Effector memory CD8-positive, alpha-beta T cell (primary cell): ENCODE measurements at regions not wholly inside any gene's neighbourhood (a gene's known extent, or its start where the extent isn't known, plus 50 kb on each side); places are given as distances from the start of the nearest gene placed in this dataset.

ENCODE experiments used
- ATAC-seq: fragments of 150-1000 bp; cut with Tn5 transposase; replicated peaks from 2 replicates; pipeline ENCODE4 v1.10.0; 2021; ENCODE audit warnings: mild to moderate bottlenecking, moderate library complexity
- DNase-seq, 3 experiments: peaks; one replicate each; pipeline ENCODE4 v3.0.0; 2021
- H3K27ac Mint-ChIP-seq, 2 donors: one replicate each; pipeline ENCODE4 v1.8.0; 2022; ENCODE audit warnings: mild to moderate bottlenecking in 2 of 2, mixed read lengths in 2 of 2, moderate library complexity in 2 of 2
- H3K27me3 Mint-ChIP-seq, 2 donors: one replicate each; pipeline ENCODE4 v1.8.0; 2022; ENCODE audit warnings: mixed read lengths in 2 of 2
- H3K36me3 Mint-ChIP-seq: one replicate; pipeline ENCODE4 v1.8.0; 2022; ENCODE audit warnings: mild to moderate bottlenecking, moderate library complexity, mixed read lengths; ENCODE audit not compliant: insufficient read depth
- H3K4me1 Mint-ChIP-seq, 2 donors: one replicate each; pipeline ENCODE4 v1.8.0; 2022; ENCODE audit warnings: low read depth in 2 of 2, mixed read lengths in 2 of 2
- H3K4me3 Mint-ChIP-seq, 2 donors: one replicate each; pipeline ENCODE4 v1.8.0; 2022; ENCODE audit warnings: mild to moderate bottlenecking in 2 of 2, mixed read lengths in 2 of 2, moderate library complexity in 2 of 2
- H3K9me3 Mint-ChIP-seq, 2 donors: one replicate each; pipeline ENCODE4 v1.8.0; 2022; ENCODE audit warnings: mixed read lengths in 2 of 2

- Mint-ChIP-seq H3K9me3 (peaks cover 0 to 2% of the 10 kb centered on the region in 2 donors), H3K4me1 (no peaks in the 10 kb centered on the region)
- no peak for ATAC-seq
Observed at GRCh38 chr16:86651823-86652222, 73.5 kb downstream of the FOXL1 start.

GRCh38 chr16:86653285-86654006 is 75.1 kb downstream of the FOXL1 start:
- Mint-ChIP-seq H3K4me3 (no peak overlapping the region), H3K27me3 (peaks cover 11 to 14% of the 10 kb centered on the region in 2 donors), H3K4me1 (no peaks in the 10 kb centered on the region), H3K9me3 (no peaks in the 10 kb centered on the region), H3K27ac (no peak overlapping the region), H3K36me3 (no peaks in the 10 kb centered on the region)
- ATAC-seq: no peak
- no peak for DNase-seq

More at GRCh38 chr16:86651823-86652222, 73.5 kb downstream of the FOXL1 start:
- no peaks in the 10 kb centered on the region for H3K36me3 Mint-ChIP-seq
- H3K27ac Mint-ChIP-seq: no peak overlapping the region
- H3K27me3 Mint-ChIP-seq: peaks cover 12 to 21% of the 10 kb centered on the region in 2 donors
- no peak overlapping the region for H3K4me3 Mint-ChIP-seq
- DNase-seq: no peak

GRCh38 chr16:86657972-86658371 is 79.6 kb downstream of the FOXL1 start:
- Mint-ChIP-seq H3K9me3 (peaks cover 5 to 9% of the 10 kb centered on the region in 2 donors), H3K4me3 (no peak overlapping the region), H3K27ac (no peak overlapping the region), H3K4me1 (no peaks in the 10 kb centered on the region), H3K27me3 (peaks cover 16 to 36% of the 10 kb centered on the region in 2 donors), H3K36me3 (no peaks in the 10 kb centered on the region)
- DNase-seq: no peak
- no peak for ATAC-seq

GRCh38 chr16:86660623-86661022 is 82.3 kb downstream of the FOXL1 start:
- Mint-ChIP-seq H3K27ac (no peak overlapping the region), H3K36me3 (no peaks in the 10 kb centered on the region), H3K27me3 (peaks cover 16 to 36% of the 10 kb centered on the region in 2 donors), H3K4me1 (peaks cover 13 to 16% of the 10 kb centered on the region in 2 donors), H3K9me3 (peaks cover 5 to 9% of the 10 kb centered on the region in 2 donors), H3K4me3 (no peak overlapping the region)
- ATAC-seq (no peak), DNase-seq (no peak)

- Mint-ChIP-seq H3K27ac (no peak overlapping the region), H3K4me1 (peaks cover 13 to 16% of the 10 kb centered on the region in 2 donors), H3K9me3 (peaks cover 5 to 9% of the 10 kb centered on the region in 2 donors), H3K4me3 (no peak overlapping the region), H3K27me3 (peaks cover 16 to 36% of the 10 kb centered on the region in 2 donors), H3K36me3 (no peaks in the 10 kb centered on the region)
- ATAC-seq: no peak
- no peak for DNase-seq
Observed at GRCh38 chr16:86661706-86662105, 83.4 kb downstream of the FOXL1 start.

GRCh38 chr16:86662195-86662594 is 83.8 kb downstream of the FOXL1 start:
- Mint-ChIP-seq H3K27ac (no peak overlapping the region), H3K36me3 (no peaks in the 10 kb centered on the region), H3K4me1 (peaks cover 13 to 16% of the 10 kb centered on the region in 2 donors), H3K4me3 (no peak overlapping the region), H3K9me3 (peaks cover 5 to 9% of the 10 kb centered on the region in 2 donors), H3K27me3 (peaks cover 16 to 36% of the 10 kb centered on the region in 2 donors)
- ATAC-seq: no peak
- DNase-seq: no peak

- DNase-seq (no peak), ATAC-seq (no peak)
- Mint-ChIP-seq H3K27ac (no peak overlapping the region), H3K36me3 (no peaks in the 10 kb centered on the region), H3K9me3 (peaks cover 5 to 9% of the 10 kb centered on the region in 2 donors), H3K4me3 (no peak overlapping the region), H3K4me1 (peaks cover 13 to 16% of the 10 kb centered on the region in 2 donors), H3K27me3 (peaks cover 16 to 36% of the 10 kb centered on the region in 2 donors)
Observed at GRCh38 chr16:86662740-86663139, 84.4 kb downstream of the FOXL1 start.

GRCh38 chr16:86663685-86664521 is 85.6 kb downstream of the FOXL1 start:
- Mint-ChIP-seq H3K9me3 (peaks cover 5 to 9% of the 10 kb centered on the region in 2 donors), H3K4me1 (peaks cover 13 to 16% of the 10 kb centered on the region in 2 donors), H3K36me3 (no peaks in the 10 kb centered on the region), H3K4me3 (peak overlapping the region; percentile 59 to 62), H3K27ac (peak overlapping the region; percentile 81 to 90), H3K27me3 (peaks cover 11 to 25% of the 10 kb centered on the region in 2 donors)
- DNase-seq (no peak), ATAC-seq (no peak)

- DNase-seq (peak in 1 of 3 experiments; percentile 6), ATAC-seq (peak; percentile 85)
- peak overlapping the region; percentile 81 to 90 for H3K27ac Mint-ChIP-seq
- H3K4me3 Mint-ChIP-seq: peak overlapping the region; percentile 59 to 62
- peaks cover 13 to 16% of the 10 kb centered on the region in 2 donors for H3K4me1 Mint-ChIP-seq
- H3K9me3 Mint-ChIP-seq: peaks cover 0 to 2% of the 10 kb centered on the region in 2 donors
- H3K27me3 Mint-ChIP-seq: peaks cover 2 to 22% of the 10 kb centered on the region in 2 donors
- H3K36me3 Mint-ChIP-seq: no peaks in the 10 kb centered on the region
Observed at GRCh38 chr16:86664522-86665318, 86.4 kb downstream of the FOXL1 start.

GRCh38 chr16:86665319-86665675 is 86.9 kb downstream of the FOXL1 start:
- ATAC-seq: no peak
- no peak for DNase-seq
- Mint-ChIP-seq H3K4me1 (peaks cover 13 to 16% of the 10 kb centered on the region in 2 donors), H3K9me3 (no peaks in the 10 kb centered on the region), H3K27ac (peak overlapping the region; percentile 81 to 90), H3K36me3 (no peaks in the 10 kb centered on the region), H3K4me3 (no peak overlapping the region), H3K27me3 (peaks cover 0 to 22% of the 10 kb centered on the region in 2 donors)

GRCh38 chr16:86665929-86666328 is 87.6 kb downstream of the FOXL1 start:
- Mint-ChIP-seq H3K27me3 (peaks cover 0 to 21% of the 10 kb centered on the region in 2 donors), H3K36me3 (no peaks in the 10 kb centered on the region), H3K27ac (peak overlapping the region in 1 of 2 donors; percentile 90), H3K9me3 (no peaks in the 10 kb centered on the region), H3K4me1 (peaks cover 13 to 16% of the 10 kb centered on the region in 2 donors), H3K4me3 (no peak overlapping the region)
- no peak for ATAC-seq
- DNase-seq: no peak

- no peak for DNase-seq
- peaks cover 0 to 10% of the 10 kb centered on the region in 2 donors for H3K27me3 Mint-ChIP-seq
- H3K36me3 Mint-ChIP-seq: no peaks in the 10 kb centered on the region
Observed at GRCh38 chr16:86667035-86667434, 88.7 kb downstream of the FOXL1 start.

More at GRCh38 chr16:86667035-86667434, 88.7 kb downstream of the FOXL1 start:
- no peak overlapping the region for H3K4me3 Mint-ChIP-seq
- peaks cover 13 to 16% of the 10 kb centered on the region in 2 donors for H3K4me1 Mint-ChIP-seq
- H3K27ac Mint-ChIP-seq: no peak overlapping the region
- no peaks in the 10 kb centered on the region for H3K9me3 Mint-ChIP-seq
- no peak for ATAC-seq
